Eye (tissue), 1 donor: ENCODE measurements at regions not wholly inside any gene's neighbourhood (a gene's known extent, or its start where the extent isn't known, plus 50 kb on each side); places are given as distances from the start of the nearest gene placed in this dataset.
A peak's percentile ranks its signal among the peaks of the same experiment; 100 is the strongest.

Experiments
- DNase-seq: peaks from one replicate; pipeline ENCODE4 v3.0.0-alpha.2; 2015

- no peak for DNase-seq
Observed at GRCh38 chr12:111107392-111108178, 187.2 kb upstream of the MYL2 start.

GRCh38 chr12:111105294-111105693, 184.9 kb upstream of the MYL2 start:
- peak; percentile 12 for DNase-seq

GRCh38 chr12:111103583-111103982, 183.2 kb upstream of the MYL2 start:
- no peak for DNase-seq

DNA sequence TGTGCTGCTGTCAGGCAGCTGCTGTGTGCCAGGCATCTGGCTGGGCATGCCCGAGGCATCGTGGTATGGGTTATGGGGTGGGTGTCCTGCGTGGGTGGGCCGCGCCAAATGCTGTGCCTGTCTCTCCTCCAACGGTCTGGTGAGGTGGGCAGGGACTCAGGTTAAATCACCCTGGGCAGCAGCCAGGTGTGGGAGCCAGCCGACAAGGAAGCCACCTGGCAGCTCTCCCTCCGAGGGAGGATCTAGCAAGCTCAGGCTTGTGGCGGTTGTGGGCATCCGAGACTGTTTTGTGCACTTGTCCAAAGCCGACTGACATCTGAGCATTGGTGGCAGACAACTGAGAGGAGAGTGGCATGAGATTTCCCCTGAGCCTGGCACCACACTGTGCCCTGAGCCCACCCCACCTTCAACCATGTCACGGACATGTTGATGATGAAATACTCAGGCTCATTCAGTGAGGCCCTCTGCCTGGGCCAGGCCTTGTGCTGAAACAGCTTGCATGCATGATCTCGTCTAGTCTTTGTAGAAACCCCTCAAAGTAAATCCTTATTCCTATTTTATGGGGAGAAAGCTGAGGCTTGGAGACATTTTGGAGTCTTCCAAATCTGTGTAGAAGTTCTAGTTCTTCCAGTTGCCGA, 181.8 kb upstream of the MYL2 start:
- DNase-seq, result no peak

- DNase-seq, result no peak
Observed at GRCh38 chr12:111101003-111101402, 180.6 kb upstream of the MYL2 start.

GRCh38 chr12:111100554-111100953, 180.2 kb upstream of the MYL2 start:
- DNase-seq, result no peak

DNA sequence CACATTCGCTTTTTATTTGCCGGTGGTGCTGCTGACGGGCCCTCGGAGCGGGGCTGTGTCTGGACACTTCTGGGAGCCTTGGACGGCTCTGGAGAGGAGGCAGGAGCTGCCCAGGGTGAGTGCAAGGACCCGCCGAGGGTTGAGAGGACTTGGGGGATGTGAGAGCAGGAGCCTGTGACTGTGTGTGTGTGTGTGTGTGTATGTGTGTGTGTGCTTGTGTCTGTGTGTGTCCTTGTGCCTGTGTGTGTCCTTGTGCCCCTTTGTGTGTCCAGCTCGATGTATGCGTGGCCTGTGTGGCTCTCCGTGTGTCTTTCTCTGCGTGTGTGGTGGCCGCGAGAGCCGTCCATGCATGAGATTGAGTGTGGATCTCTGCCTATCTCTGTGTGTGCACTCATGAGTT, 179.6 kb upstream of the MYL2 start:
- no peak for DNase-seq

- no peak for DNase-seq
Observed at GRCh38 chr12:111099186-111099585, 178.8 kb upstream of the MYL2 start.

DNA sequence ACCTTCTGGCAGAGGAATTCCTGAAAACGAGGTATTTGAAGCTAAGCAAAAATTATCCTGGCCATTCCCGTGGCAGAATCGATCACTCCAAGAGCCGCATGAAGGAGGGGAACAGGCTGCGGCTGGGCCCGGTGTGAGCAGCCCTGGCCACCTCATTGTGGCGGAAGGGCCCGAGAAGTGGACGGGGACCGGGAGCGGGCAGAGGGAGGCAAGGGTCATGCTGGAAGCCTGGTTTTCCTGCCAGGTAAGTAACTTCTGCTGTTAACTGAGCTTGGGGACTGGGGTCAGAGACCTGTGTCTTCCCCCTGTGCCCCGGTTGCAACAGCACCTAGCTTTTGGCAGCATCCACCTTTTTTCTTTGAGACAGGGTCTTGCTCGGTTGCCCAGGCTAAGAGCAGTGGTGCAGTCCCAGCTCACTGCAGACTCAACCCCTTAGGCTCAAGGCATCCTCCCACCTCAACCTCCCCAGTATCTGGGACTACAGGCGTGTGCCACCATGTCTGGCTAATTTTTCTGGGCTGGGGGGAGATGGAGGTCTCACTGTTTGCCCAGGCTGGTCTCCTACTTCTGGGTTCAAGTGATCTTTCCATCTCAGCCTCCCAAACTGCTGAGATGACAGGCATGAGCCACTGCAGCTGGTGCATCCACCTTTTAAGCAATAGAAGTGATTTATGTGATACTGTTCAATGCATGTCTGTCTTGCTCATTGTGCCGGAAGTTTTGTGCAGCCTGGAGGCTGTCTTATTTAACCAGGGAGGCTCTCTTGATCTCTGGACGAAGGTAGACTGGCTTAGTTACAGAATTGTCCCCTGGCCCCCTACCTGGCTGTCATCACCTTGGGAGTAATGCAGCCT, 174.0 kb upstream of the MYL2 start:
- no peak for DNase-seq

- DNase-seq, result no peak
Observed at GRCh38 chr12:111093428-111094142, 173.2 kb upstream of the MYL2 start.

- DNase-seq, result no peak
Observed at GRCh38 chr12:111091051-111091450, 170.7 kb upstream of the MYL2 start.

DNA sequence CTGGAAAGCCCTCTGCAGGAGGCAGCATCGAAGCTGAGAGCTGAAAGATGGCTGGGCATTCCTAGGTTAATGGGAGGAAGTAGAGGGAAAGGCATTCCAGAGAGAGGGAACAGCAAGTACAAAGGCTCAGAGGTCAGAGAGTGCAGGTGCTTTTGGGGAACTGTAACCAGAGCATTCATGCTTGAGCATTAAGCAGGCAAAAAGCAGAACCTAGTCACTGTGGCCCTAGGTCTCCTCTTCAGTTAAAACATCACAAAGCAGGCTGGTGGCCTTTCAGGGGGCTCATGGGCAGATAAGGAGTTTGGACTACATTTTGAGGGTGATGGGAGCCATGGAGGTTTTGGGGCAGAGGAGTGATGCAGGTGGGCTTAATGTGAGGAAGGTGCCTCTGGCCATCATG, 169.2 kb upstream of the MYL2 start:
- no peak for DNase-seq

DNA sequence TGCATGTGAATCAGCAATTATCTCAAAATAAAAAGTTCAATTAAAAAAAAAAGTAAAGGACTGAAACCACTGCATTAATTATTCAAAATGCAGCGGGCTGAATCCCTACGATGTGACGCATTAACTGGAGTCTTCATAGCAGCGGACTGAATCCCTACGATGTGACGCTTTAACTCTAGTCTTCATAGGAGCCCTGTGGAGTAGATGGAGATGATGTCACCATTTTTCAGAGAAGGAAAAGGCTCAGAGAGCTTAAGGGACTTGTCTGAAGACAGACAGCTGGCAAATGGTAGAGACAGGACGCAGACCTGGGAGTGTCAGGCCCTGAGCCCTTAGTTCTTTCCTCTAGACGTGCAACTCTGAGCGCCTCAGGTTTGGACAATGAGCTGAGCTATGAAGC, 168.0 kb upstream of the MYL2 start:
- no peak for DNase-seq

GRCh38 chr12:111086947-111087700, 166.7 kb upstream of the MYL2 start:
- DNase-seq, result no peak

DNA sequence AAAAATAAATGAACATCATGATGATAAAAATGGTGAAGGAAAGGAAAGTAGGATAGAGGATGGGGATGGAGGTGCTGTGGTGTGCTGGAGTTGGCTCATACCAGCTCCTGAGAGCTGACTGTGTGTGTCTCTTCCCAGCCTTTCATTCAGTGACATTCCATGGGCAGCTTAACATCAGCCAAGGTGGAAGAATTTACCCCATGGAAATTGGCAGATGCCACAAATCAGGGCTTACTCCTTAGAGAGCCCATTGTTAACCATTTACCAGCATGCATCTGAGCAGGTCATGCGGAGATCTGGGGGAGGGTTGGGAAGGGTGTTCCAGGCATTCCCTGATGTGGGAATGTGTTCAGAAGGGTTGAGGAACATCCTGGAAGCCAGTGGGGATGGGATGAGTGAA, 164.7 kb upstream of the MYL2 start:
- no peak for DNase-seq

- no peak for DNase-seq
Observed at GRCh38 chr12:111084605-111085004, 164.2 kb upstream of the MYL2 start.

- DNase-seq, result no peak
Observed at GRCh38 chr12:111084158-111084557, 163.8 kb upstream of the MYL2 start.

- no peak for DNase-seq
Observed at GRCh38 chr12:111081600-111081999, 161.2 kb upstream of the MYL2 start.

- DNase-seq, result no peak
Observed at GRCh38 chr12:111078731-111079130, 158.4 kb upstream of the MYL2 start.

GRCh38 chr12:111076611-111077451, 156.5 kb upstream of the MYL2 start:
- no peak for DNase-seq

DNA sequence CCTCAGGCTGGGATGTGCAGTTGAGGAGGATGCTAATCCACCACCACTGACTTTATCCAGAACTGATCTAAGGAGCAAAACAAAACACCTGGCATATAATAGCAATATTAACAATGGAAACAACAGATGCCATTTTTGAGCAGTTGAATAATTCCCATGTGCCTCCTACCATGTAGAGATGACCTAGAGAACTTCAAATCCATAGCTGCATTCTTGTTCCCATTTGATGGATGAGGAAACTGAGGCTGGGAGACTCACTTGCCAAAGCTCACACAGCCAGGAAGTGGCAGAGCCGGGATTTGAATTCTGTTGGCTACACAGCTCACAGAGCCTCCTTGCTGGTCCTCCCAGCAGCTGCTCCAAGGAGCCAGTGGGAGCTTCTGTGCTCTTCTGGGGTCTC, 155.8 kb upstream of the MYL2 start:
- no peak for DNase-seq
